GM18499 (cell line): ENCODE measurements at regions not wholly inside any gene's neighbourhood (a gene's known extent, or its start where the extent isn't known, plus 50 kb on each side); places are given as distances from the start of the nearest gene placed in this dataset.
"Not testable (repeated sequence)": the region's sequence is repeated elsewhere in the genome, so short reads cannot be mapped to it uniquely, and the experiment has no call there.

Experiments
- ATAC-seq: cut with Tn5 transposase; IDR thresholded peaks from one replicate; pipeline ENCODE4 v1.9.1; 2021; ENCODE audit warnings: moderate number of reproducible peaks; ENCODE audit not compliant: insufficient read depth, unreplicated experiment

DNA sequence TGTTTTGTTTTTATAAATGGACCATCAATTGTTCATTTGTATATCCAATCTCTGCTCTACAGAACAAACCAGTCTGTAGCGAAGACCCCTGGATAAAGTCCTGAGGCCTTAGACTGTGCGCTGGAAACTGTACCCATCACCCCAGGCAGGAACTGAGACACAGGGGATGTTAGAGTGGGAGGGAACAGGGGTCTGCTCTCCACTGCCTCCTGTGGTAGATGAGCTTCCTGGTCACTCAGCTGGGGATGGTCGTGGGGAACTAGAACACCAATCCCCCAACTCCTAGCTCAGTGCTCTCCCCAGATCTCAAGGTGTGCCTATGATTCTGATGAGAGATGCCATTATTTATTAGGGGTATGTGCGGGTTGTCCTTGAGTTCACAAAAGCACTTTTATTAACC lies 340.2 kb upstream of the IGF1R start:
- no peak for ATAC-seq

DNA sequence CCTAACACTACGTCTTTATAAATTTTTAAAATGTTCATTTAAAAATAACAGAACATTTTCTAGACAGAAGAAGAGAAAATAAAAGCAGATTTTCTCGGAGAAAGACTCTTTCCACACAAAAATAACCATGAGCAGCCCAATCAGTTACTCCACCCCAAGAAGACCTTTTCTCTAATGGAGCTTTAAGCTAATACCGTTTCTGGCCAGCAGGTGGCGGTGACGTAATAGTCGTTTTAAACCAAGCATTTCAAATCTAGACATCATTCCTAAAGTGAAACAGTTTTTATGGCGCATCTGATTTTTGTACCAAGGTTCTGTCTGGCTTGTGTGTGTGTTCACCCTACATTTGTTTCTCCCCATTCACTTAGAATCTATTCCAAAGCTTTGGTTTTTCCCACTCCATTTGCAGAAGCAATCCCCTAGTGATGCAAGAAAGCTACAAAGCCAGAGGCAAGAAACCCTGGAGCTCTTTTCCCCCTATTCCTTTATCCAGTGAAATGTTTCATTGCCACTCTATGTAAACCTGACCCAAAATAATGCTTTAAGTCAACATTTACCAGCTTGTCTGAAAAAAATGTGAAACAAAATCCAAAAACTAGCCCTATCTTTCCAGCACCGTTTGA lies 336.7 kb upstream of the IGF1R start:
- ATAC-seq = peak; percentile 82

DNA sequence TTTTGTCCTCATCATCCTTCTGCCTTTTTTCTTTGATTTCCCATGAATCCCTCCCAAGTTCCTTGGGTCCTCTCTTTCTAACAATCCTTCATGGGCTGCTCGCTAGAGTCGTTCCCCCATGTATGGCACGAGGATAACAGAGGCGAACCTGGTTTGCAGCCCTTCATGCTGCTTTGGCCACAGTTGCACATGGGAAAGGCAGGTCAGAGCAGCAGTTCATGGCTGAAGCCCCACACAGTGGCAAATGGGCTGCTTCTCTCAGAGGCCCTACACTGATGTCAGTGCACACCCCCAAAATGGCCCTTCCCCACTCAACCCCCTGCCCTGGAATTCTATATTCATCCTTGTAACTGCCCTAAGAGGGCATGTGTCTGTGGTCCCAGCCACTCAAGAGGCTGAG lies 335.4 kb upstream of the IGF1R start:
- ATAC-seq = no peak

DNA sequence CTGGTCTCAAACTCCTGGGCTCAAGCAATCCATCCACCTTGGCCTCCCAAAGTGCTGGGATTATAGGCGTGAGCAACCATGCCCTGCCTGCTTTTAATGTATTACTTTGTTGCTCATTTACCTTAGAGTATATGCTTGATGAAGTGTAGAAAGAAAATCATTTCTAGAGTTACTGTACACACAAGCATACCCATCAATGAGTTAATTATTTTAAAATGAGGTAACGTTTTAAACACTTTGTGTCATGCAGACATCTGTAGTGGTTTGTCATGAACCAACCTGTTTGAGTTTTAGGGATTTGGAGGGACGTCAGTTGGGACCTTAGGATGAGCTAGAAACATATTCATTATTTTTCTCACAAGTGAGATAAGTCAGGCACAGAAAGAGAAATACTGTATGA lies 332.4 kb upstream of the IGF1R start:
- ATAC-seq = no peak

DNA sequence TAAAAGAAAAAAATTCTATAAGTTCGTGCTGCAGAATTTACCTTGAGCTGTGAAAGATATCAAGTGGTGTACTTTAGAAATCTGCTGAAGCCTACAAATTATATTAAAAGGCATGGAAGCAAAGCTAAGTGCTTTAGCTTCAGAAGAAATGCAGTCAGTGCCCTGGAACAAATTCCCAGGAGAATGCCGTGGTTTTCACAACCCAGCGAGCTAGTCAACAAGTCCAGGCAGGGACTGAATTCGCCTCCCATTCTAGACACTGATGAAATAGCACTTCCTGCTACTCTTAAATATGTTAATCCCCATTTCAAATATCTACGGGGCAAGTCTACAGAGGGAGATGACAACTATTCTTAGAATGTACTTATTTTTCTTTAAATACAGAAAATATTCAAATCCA lies 326.4 kb upstream of the IGF1R start:
- ATAC-seq = no peak

DNA sequence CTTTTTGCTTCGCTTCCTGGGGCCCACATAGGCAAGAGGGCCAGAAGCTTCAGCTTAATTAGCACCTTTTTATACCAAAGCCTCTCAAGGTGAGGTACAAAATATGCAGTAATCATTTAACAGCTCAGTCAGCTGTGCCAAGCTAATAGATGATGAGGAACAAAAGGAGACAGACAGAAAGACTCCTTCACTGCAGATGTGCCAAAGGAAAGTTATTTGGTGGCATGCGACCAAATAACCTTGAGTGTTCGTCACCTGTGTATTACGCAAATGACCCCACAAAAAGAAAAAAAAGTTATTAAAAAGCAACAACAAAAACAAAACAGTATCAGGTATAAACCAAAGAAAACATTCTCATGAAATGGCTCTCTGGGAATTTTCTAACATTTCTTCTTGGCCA lies 325.8 kb upstream of the IGF1R start:
- ATAC-seq = no peak

DNA sequence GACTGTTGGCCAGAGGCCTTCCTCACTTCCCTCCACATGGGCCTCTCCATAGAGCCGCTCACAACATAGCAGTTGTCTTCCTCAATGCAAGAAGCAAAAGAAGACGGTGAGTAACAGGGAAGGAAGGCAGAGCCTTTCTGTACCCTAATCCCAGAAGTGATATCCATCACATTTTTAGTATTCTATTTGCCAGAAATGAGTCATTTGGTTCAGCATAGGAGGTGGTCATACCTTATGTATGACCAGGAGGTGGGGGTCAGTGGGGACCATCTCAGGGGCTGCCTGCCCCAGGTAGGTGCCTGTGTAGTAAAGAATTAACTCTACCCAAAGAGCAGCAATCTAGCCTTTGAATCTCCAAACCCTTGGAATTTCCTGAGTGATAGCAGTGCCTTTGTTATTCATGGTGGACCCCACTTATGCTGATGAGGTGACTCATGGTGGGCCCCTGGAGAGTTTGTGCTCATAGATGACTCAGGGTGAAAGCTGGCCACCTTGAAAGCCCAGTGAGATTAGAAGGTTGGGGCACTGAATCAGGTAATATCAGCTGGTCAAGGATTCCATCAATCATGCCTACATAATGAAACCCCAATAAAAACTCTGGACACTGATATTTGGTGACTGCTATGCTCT lies 323.9 kb upstream of the IGF1R start:
- no peak for ATAC-seq

DNA sequence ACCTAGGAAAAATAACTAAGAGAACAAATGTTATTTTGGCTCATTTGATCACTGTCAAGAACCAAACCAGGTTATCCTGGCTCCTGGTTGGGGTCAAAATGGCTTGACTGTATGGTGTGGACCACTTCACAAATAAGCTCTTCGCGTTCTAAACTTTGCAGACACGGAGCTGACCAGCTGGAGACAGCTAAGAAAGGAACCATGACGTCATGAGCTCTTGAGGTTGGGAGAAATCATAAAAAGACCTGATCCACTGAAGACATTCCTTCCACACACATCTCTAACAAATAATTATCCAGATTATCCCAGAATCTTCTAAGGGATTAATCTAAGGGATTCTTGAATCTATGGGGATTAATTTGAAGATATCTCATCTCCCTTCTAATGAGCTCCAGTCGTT lies 321.5 kb upstream of the IGF1R start:
- no peak for ATAC-seq

DNA sequence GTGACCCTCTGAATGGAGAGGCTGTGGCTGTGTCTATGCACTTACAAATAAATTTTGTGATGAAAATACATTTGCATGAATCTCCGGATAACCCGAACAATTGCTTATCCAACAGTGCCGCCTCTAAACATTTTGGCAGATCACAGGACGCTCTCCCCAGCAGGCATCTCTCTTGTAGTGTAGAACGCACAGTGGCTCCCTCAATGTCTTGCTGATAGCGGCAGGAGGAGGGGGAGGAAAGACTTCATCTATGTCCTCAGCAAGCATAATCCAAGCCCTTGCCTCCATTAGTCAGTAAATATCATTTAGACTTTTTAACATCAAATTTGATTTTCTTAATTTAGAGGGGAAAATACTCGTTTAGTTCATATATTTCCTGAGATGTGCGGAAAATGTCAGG lies 318.1 kb upstream of the IGF1R start:
- no peak for ATAC-seq

DNA sequence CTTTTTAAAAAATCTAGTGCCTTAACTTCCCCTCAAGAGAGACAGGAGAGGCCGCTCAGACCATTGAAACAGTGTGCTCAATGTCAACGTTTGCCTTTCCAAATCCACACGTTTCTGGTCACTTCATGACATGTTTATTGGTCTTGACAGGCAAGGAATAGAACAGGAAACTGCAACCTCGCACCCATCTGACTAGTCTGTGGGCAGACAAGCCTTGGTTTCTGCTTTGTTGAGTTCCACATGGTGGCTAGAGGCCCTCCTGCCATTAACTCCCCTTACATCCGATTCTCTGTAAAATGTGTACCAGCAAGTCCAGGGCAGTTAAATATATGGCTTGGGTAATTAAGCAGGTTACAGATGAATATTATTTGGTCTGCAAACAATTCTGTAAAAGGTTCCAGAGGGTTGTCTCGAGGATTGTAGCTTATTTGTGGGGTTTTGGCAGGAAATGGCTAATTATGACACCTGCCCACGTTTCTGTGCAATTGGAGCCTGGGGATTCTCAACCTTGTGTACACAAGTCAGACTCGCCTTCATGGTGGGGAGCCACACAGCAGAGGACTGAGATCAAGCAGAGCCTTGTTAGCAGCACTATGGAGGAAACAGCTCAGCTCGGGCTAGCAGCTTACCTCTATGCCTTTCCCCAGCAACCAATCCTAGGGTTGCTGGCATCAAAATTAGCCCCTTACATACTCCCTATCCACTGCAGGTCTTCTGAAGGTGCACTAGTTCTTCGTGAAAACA lies 317.5 kb upstream of the IGF1R start:
- no peak for ATAC-seq

DNA sequence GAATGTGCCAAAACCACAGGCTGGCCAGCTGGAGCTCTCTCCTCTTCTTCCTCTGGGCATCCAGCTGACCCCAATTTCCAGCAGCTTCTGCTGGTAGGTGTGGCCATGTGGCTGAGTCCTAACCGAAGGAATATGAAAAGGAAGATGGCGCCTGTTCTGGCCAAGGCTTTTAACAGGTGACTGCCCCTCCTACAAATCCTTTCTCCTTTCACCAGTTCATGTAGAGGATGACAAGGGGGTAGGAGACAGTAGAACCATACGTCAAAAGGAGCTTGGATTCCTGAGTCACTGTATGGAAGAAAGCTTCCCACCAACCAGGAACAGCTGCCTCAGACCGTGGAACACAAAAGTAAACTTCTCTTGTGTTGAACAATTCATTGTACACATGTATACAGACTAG lies 316.7 kb upstream of the IGF1R start:
- ATAC-seq = no peak

DNA sequence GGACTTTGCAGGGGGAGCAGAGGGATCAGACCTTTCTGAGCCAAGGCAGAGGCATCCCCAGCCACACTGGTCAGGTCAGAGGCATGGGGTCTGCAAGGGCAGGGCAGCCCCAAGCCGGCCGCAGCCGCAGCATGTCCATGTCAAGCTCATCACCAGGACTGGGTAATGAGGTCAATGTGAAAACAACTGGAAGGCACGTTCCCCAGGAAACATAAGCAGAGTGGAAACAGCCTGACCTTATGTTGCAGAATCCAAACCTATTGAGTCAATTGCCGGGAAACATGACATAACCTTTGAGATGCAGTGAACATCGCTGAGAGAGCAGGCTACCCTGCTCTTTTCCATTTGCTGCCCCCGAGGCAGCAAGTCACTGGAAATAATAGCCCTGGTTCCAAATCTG lies 315.1 kb upstream of the IGF1R start:
- ATAC-seq = no peak

DNA sequence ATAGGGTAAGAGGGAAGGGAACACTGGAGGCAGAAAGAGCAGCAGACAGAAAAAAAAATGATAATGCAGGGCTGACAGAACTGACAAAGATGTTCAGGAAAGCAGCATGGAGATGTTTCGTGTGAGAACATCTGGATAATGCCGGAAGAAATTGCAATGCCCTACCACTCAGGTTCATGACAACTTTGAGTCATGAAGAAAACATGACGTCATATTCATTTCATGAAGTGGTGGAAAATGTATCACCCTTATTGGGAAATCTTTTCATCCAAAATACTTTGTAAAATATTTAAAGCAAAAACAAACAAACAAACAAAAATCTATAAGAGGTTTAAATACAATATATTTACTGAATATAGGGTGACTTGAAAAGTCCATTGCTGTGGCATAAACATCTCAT lies 305.4 kb upstream of the IGF1R start:
- no peak for ATAC-seq

DNA sequence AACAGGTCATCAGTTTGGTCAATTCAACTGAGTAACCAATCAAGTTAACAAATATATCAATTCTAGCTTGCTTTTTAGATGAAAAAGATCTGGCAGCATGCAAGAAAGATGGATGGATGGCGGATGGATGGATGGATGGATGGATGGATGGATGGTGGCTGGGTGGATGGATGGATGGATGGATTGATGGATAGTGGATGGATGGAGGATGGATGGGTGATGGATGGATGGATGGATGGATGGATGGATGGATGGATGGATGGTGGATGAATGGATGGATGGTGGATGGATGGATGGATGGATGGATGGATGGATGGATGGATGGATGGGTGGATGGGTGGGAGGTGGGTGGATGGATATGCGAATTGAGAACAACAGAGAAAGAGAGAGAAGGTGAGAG lies 303.7 kb upstream of the IGF1R start:
- ATAC-seq = no peak

DNA sequence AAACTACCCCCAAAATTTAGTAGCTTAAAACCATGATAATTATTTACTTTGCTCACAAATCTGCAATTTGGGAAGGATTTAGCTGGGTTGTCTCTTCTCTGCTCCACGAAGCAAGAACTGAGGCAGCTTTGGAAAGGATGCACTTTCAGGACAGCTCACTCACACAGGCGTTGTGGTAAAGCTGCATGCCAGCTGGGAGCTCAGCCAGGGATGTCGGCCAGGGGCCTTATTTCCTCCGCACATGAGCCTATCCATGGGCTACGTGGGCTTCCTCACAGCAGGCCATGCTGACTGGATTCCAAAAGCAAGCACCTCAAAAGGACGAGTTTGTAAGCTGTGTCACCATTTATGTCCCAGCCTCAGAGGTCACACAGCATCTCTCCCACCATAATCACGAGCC lies 301.3 kb upstream of the IGF1R start:
- no peak for ATAC-seq

DNA sequence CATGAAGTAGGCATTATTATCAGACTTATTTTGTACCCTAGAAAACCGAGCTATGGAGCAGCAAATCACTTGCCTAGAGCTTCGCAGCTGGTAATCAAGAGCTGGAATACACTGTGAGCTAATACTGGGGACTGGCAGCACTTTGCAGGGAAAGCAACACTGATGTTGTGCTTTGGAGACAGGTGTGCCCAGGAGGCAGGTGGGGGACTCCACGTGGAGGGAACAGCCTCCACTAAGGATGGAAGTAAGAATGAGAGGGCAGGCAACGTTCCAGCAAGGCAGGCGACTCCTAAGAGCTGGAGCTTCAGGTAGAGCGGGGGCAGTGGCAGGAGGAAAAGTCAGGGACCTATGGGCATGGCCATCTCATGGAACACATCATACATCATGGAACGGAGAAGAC lies 300.5 kb upstream of the IGF1R start:
- no peak for ATAC-seq

DNA sequence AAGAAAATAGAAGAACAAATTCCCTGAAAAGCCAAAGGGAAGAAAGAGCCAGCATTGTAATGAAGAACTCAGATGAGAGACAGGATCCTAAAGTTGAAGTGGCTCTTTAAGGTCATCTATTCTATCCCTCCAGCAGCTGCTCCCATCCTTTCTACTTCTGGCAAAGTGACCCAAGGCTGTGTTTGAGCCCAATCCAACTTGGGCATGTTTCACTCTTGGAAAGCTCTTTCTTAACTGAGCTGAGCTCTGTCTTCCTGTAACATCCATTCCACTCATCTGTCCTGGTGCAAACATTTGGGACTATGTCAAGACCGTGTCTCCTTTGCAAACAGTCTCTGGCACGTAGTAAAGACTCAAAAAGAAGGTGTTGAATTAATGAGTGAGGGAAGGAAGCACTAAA lies 298.1 kb upstream of the IGF1R start:
- ATAC-seq = no peak

DNA sequence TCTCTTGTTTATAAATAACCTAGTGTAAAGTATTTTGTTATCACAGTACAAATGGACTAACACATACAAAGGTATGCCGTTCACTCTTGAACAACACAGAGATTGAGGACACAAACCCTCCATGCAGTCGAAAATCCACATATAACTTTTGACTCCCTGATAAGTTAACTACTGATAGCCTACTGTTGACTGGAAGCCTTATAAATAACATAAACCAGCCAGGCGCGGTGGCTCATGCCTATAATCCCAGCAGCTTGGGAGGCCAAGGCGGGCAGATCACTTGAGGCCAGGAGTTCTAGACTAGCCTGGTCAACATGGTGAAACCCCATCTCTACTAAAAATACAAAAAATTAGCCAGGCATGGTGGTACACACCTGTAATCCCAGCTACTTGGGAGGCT lies 290.1 kb upstream of the IGF1R start:
- not testable (repeated sequence) for ATAC-seq

DNA sequence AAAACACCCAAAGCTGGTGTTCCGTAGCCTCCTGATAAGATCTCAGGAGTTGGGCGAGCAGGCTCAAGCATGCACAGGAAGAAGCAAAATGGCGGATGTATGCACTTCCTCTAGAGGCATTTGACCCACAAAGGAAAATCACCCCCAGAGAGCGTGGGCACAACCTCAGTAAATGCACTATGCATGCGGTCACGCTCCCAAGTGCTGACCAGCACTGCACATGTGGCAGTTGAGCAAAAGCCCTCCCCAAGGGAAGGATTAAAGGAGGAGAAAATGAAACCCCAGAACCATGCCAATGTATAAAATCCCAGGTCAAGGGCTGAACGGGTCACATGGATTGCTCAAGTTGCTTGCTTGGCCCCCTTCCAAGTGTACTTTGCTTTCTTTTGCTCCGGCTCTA lies 289.4 kb upstream of the IGF1R start:
- ATAC-seq = no peak

DNA sequence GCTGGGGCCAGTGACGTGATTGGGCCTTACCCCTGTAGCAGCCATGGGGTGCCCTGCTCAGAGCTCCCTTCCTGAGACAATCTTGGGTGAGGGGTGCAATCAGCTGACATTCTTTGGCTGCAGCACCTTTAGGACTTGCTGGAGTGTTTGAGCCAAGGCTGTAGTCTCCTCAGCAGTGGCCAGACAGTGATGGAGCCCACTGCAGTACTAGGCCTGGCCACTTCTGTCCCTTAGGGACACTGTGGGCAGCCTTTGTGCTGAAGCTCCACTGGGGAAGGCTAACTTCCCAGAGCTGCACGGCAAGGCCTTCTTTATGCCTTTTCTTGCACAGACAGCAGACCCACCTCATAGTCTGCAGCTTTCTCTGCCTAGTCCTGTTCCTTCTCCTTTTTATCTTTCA lies 284.9 kb upstream of the IGF1R start:
- ATAC-seq = no peak

DNA sequence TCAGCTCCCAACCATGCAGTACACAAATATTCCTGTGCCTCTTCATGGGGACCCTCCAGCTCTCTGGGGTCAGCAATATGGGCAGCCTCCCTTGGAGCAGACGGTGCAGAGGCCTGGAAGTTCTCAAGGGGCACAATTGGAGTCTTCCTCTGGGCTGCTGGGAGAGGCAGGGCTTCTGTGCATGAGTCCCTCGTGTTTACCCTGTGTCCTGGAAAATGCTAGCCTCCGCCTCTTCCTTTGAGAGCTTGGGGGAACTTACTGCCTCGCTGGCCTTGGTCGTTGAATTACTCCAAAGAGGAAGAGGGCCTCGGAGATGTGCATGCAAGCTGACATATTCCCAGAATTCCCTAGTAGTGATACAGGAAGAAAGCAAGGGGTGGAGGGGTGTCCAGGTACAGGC lies 284.4 kb upstream of the IGF1R start:
- no peak for ATAC-seq
